ENCODE measurements at regions not wholly inside any gene's neighbourhood (a gene's known extent, or its start where the extent isn't known, plus 50 kb on each side); places are given as distances from the start of the nearest gene placed in this dataset.

- TF ChIP-seq CTCF (IDR thresholded peaks at IDR 0.05) (no peak), POLR2AphosphoS5 (IDR thresholded peaks at IDR 0.05) (no peak)
These were observed 138.9 kb upstream of the PELI1 start for GRCh38 chr2:64283006-64283570.

Data from gastroesophageal sphincter (tissue), 3 donors.